Ectodermal cell (in vitro differentiated cells): ENCODE measurements at regions not wholly inside any gene's neighbourhood (a gene's known extent, or its start where the extent isn't known, plus 50 kb on each side); places are given as distances from the start of the nearest gene placed in this dataset.

Experiments used
- H3K27ac ChIP-seq: 2 replicates; pipeline ENCODE4 v1.7.0; 2013; ENCODE audit warnings: mild to moderate bottlenecking, low read depth, low read length; ENCODE audit not compliant: insufficient read depth, poor library complexity, severe bottlenecking
- H3K27me3 ChIP-seq: 2 replicates; pipeline ENCODE4 v1.7.0; 2013; ENCODE audit warnings: mild to moderate bottlenecking, low read length; ENCODE audit not compliant: insufficient read depth, control insufficient read depth, poor library complexity, severe bottlenecking
- H3K36me3 ChIP-seq: one replicate; pipeline ENCODE4 v1.7.0; 2013; ENCODE audit warnings: low read length; ENCODE audit not compliant: control insufficient read depth, insufficient read depth
- H3K4me1 ChIP-seq: one replicate; pipeline ENCODE4 v1.7.0; 2013; ENCODE audit warnings: low read length; ENCODE audit not compliant: control insufficient read depth, insufficient read depth
- H3K4me3 ChIP-seq: 2 replicates; pipeline ENCODE4 v1.7.0; 2013; ENCODE audit warnings: low read depth, low read length, control low read depth; ENCODE audit not compliant: insufficient read depth
- H3K9me3 ChIP-seq: 2 replicates; pipeline ENCODE4 v1.7.0; 2013; ENCODE audit warnings: mild to moderate bottlenecking, low read length, moderate library complexity; ENCODE audit not compliant: control insufficient read depth
- WGBS, 2 experiments: methylation state at CpG; one replicate each; pipeline ENCODE4 v1.1.7; 2013; ENCODE audit warnings: missing lambda C conversion rate in 2 of 2; 5-methylcytosine and 5-hydroxymethylcytosine counted together

DNA sequence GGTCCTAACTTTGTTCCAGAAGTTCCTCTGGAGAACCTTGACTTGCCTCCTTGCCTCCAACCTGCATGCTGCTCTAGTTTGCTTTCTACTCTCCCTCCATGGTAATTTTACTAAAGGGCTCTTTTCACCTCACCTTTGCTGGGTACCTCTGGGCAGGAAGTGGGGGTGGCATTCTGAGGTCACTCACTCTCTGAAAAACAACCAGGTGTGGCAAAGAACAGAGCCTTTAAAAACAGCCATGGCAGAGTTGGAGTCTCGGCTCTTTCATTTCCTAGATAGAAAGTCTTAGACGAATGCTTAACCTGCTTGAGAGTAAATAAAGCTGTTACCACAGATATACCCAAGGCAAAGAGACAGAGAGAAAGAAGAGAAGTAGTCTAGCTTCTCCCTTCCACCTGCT lies 827.9 kb downstream of the BCL11B start:
- Histone ChIP-seq H3K4me1 (no peaks in the 10 kb centered on the region), H3K36me3 (no peaks in the 10 kb centered on the region), H3K4me3 (no peak overlapping the region), H3K9me3 (no peaks in the 10 kb centered on the region), H3K27me3 (no peaks in the 10 kb centered on the region), H3K27ac (no peak overlapping the region)
- WGBS, 2 experiments = 95 to 96% methylated on average over 2 of the region's 2 CpGs

DNA sequence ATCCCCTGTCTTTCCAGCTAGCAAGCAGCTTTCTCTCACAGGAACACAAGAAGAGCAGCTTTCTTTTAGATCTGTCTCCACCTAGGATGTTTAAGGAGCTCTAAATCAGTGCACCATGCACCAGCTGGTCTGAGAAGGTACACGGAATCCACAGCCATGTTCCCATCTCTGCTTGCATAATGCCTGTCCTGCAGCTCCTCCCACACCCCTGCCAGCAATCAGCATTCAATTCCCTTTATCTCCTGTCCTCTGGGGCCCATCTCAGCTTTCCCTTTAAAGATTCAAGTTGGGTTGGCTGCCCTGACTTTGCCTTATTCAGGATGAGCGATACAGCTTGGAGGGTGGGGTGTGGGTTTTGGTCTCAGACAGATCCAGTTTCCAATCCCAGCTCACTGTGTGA lies 826.3 kb downstream of the BCL11B start:
- Histone ChIP-seq H3K4me1 (no peaks in the 10 kb centered on the region), H3K36me3 (no peaks in the 10 kb centered on the region), H3K4me3 (no peak overlapping the region), H3K27me3 (no peaks in the 10 kb centered on the region), H3K27ac (no peak overlapping the region), H3K9me3 (no peaks in the 10 kb centered on the region)
- WGBS, 2 experiments = 66 to 69% methylated on average over 2 of the region's 2 CpGs

- Histone ChIP-seq H3K9me3 (no peaks in the 10 kb centered on the region), H3K4me3 (no peak overlapping the region), H3K4me1 (no peaks in the 10 kb centered on the region), H3K36me3 (no peaks in the 10 kb centered on the region), H3K27me3 (no peaks in the 10 kb centered on the region), H3K27ac (no peak overlapping the region)
- 92 to 97% methylated on average over 3 of the region's 3 CpGs for WGBS, 2 experiments
These were observed 825.5 kb downstream of the BCL11B start for GRCh38 chr14:98446508-98446907.

DNA sequence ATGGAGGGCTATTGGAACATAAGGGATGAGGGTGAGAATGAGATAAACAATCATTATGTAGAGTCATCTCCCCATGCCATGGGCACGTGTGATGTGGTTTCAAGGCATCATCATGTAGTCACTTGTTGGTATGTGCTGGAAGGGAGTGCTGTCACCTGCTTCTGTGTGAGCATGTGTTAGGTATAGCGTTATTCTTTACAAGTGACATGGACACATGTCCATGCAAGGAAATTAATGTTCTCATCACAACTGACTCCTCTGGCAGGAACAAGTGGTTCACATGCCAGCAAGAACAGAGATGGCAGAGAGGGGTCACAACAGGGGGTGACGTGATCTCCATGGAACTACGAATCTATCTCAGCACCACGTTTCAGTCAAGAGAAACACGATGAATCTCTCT lies 815.8 kb downstream of the BCL11B start:
- Histone ChIP-seq H3K4me1 (no peaks in the 10 kb centered on the region), H3K27ac (no peak overlapping the region), H3K4me3 (no peak overlapping the region), H3K27me3 (no peaks in the 10 kb centered on the region), H3K9me3 (no peaks in the 10 kb centered on the region), H3K36me3 (no peaks in the 10 kb centered on the region)
- WGBS, 2 experiments = 92 to 98% methylated on average over 6 of the region's 6 CpGs

- H3K36me3 ChIP-seq = no peaks in the 10 kb centered on the region
- H3K9me3 ChIP-seq = no peaks in the 10 kb centered on the region
- no peaks in the 10 kb centered on the region for H3K27me3 ChIP-seq
- H3K4me1 ChIP-seq = no peaks in the 10 kb centered on the region
- no peak overlapping the region for H3K27ac ChIP-seq
- H3K4me3 ChIP-seq = no peak overlapping the region
These were observed 813.3 kb downstream of the BCL11B start for GRCh38 chr14:98458702-98459101.

DNA sequence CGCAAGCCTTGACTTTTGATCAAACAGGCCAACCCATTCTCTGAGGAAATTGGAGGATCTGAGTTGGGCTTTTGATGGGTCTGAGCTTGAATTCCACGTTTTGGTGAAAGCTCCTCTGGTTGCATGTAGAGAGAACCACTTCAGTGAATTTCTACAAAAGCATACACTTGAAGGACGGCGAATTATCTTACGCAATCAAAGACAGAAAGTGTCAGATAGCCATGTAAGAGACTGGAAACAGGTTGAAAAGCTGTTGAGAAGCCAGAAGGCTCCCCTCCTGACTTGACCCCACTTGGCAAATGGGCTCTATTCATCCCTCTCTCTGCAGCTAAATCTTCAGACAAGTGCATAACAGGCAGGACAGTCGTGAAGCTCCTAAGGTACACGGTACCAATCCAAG lies 809.1 kb downstream of the BCL11B start:
- 91 to 92% methylated on average over 7 of the region's 7 CpGs for WGBS, 2 experiments
- no peaks in the 10 kb centered on the region for H3K4me1 ChIP-seq
- H3K36me3 ChIP-seq = no peaks in the 10 kb centered on the region
- no peaks in the 10 kb centered on the region for H3K27me3 ChIP-seq
- no peaks in the 10 kb centered on the region for H3K9me3 ChIP-seq
- no peak overlapping the region for H3K4me3 ChIP-seq
- no peak overlapping the region for H3K27ac ChIP-seq

GRCh38 chr14:98466807-98467206 lies 805.2 kb downstream of the BCL11B start:
- Histone ChIP-seq H3K4me1 (no peaks in the 10 kb centered on the region), H3K27ac (no peak overlapping the region), H3K4me3 (no peak overlapping the region), H3K9me3 (no peaks in the 10 kb centered on the region), H3K27me3 (no peaks in the 10 kb centered on the region), H3K36me3 (no peaks in the 10 kb centered on the region)
- WGBS, 2 experiments = 82 to 87% methylated on average over 6 to 7 of the region's 7 CpGs

GRCh38 chr14:98470663-98471062 lies 801.3 kb downstream of the BCL11B start:
- Histone ChIP-seq H3K36me3 (no peaks in the 10 kb centered on the region), H3K27ac (no peak overlapping the region), H3K27me3 (no peaks in the 10 kb centered on the region), H3K4me1 (no peaks in the 10 kb centered on the region), H3K9me3 (no peaks in the 10 kb centered on the region), H3K4me3 (no peak overlapping the region)
- WGBS, 2 experiments = 80 to 83% methylated on average over 4 of the region's 4 CpGs

DNA sequence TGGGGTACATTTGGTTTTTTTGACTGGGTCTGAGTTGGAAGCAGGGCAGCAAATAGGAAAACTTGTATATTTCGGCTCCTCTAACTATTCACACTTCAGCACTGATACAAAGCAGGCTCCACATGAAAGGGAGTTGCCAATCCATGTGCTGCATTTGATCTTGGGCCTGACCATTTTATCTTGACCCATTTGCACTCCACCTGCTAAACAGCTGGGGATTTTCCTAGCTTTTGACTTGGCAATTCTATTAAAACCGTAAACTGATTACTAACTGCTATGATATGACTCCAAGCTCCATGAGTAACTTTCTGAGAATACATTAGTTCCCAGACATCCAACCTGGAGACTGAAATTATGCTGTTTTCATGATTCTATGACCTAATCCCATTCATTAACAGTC lies 797.1 kb downstream of the BCL11B start:
- Histone ChIP-seq H3K27ac (no peak overlapping the region), H3K4me3 (no peak overlapping the region), H3K27me3 (no peaks in the 10 kb centered on the region), H3K9me3 (no peaks in the 10 kb centered on the region), H3K4me1 (no peaks in the 10 kb centered on the region), H3K36me3 (no peaks in the 10 kb centered on the region)
- WGBS, 2 experiments = 89 to 91% methylated on average over 2 of the region's 2 CpGs

DNA sequence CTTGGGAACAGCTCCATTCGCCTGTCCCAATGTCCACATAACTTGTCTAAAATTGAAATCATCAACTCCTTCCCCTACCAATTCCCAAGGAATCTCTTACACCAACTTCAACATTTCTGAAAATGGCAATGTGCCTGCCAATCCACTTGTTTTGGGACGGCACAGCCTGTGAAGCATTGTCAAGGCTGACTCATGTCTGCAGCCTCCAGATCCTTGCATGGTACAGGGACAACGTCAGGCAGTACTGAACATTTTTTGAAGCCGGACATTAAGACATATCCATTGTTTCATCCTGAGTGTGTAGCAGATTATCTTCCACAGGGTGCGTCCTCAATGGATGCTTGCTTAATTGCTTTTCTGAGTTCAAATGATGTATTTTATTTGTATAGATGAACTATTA lies 794.1 kb downstream of the BCL11B start:
- Histone ChIP-seq H3K27ac (no peak overlapping the region), H3K36me3 (no peaks in the 10 kb centered on the region), H3K4me1 (no peaks in the 10 kb centered on the region), H3K4me3 (no peak overlapping the region), H3K27me3 (no peaks in the 10 kb centered on the region), H3K9me3 (no peaks in the 10 kb centered on the region)
- 94 to 97% methylated on average over 4 to 5 of the region's 5 CpGs for WGBS, 2 experiments

- WGBS, 2 experiments = 93 to 94% methylated on average over 1 of the region's 4 CpGs
- Histone ChIP-seq H3K27ac (no peak overlapping the region), H3K4me1 (no peaks in the 10 kb centered on the region), H3K27me3 (no peaks in the 10 kb centered on the region), H3K4me3 (no peak overlapping the region), H3K36me3 (no peaks in the 10 kb centered on the region), H3K9me3 (no peaks in the 10 kb centered on the region)
These were observed 782.9 kb downstream of the BCL11B start for GRCh38 chr14:98489115-98489514.
